ENCODE measurements at regions not wholly inside any gene's neighbourhood (a gene's known extent, or its start where the extent isn't known, plus 50 kb on each side); places are given as distances from the start of the nearest gene placed in this dataset.
A peak's percentile ranks its signal among the peaks of the same experiment; 100 is the strongest.

DNA sequence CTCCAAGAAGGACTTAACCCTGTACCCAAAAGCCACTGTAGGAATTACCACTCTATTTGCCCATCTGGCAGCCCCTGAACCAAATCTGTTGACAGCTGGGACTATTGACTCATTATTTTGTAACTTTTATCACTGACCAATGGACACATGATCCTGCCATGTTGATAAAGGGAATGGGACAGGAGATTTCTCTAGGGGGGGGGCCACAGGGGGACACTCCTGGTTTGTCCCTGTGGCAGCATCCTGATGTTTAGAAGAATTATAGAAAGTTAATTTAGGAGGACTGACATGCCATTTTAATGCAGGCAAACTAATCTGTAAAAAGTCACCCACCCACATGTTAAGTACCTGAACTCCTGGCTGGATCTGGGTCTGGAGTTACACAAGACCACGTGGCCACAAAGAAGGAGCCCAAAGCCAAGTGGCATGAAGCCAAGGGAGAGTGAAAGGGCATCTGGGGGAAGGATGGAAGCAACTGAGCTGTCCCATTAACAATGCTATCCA, 558.1 kb downstream of the ETS1 start:
- Histone ChIP-seq H3K4me3 (ENCODE audit: insufficient read depth in 1 of 2, low read depth in 1 of 2, low read length in 2 of 2) (no peak overlapping the region), H4K8ac (ENCODE audit: low read length) (no peak overlapping the region), H3K4me1 (ENCODE audit: control insufficient read depth, insufficient read depth, low read depth, low read length) (peaks cover 2% of the 10 kb centered on the region), H2BK5ac (ENCODE audit: low read depth, low read length, poor library complexity, severe bottlenecking) (no peak overlapping the region), H3K27ac (ENCODE audit: low read length, poor library complexity, severe bottlenecking) (no peak overlapping the region), H2AFZ (ENCODE audit: low read depth, low read length) (no peak overlapping the region), H2BK12ac (ENCODE audit: low read length in 2 of 2) (no peak overlapping the region), H2AK5ac (ENCODE audit: low read length, severe bottlenecking) (no peak overlapping the region), H4K91ac (ENCODE audit: low read length) (no peak overlapping the region), H3K79me1 (replicated peaks; ENCODE audit: low read length, poor library complexity, severe bottlenecking) (no peaks in the 10 kb centered on the region), H3K27me3 (ENCODE audit: control insufficient read depth in 1 of 2, insufficient read depth in 1 of 2, low read length in 2 of 2) (peaks cover 3 to 5% of the 10 kb centered on the region in 2 experiments), H3K9me3 (ENCODE audit: control insufficient read depth, low read length) (no peaks in the 10 kb centered on the region), H3K4ac (ENCODE audit: low read depth in 1 of 2, low read length in 2 of 2) (no peak overlapping the region), H3K36me3 (ENCODE audit: control insufficient read depth in 1 of 2, insufficient read depth in 2 of 2, low read depth in 1 of 2, low read length in 2 of 2) (no peaks in the 10 kb centered on the region), H2BK120ac (ENCODE audit: low read depth, low read length) (no peak overlapping the region), H3K18ac (ENCODE audit: low read depth in 1 of 2, low read length in 2 of 2) (no peak overlapping the region), H3K4me2 (ENCODE audit: low read length, poor library complexity, severe bottlenecking) (no peak overlapping the region), H3K23ac (ENCODE audit: low read length in 2 of 2) (no peak overlapping the region), H2BK15ac (ENCODE audit: low read depth, poor library complexity, severe bottlenecking) (no peak overlapping the region), H3K9ac (ENCODE audit: low read length) (no peak overlapping the region), H3K14ac (ENCODE audit: low read length in 2 of 2) (no peak overlapping the region)
- DNase-seq = no peak
- 30% methylated on average over 1 of the region's 1 CpG for WGBS

GRCh38 chr11:128026596-128026995, 560.8 kb downstream of the ETS1 start:
- H3K9me3 ChIP-seq (ENCODE audit: control insufficient read depth, low read length) = no peaks in the 10 kb centered on the region
- no peaks in the 10 kb centered on the region for H3K79me1 ChIP-seq (replicated peaks; ENCODE audit: low read length, poor library complexity, severe bottlenecking)
- no peak overlapping the region for H3K4ac ChIP-seq (ENCODE audit: low read depth in 1 of 2, low read length in 2 of 2)
- H2AFZ ChIP-seq (ENCODE audit: low read depth, low read length) = no peak overlapping the region
- H3K27ac ChIP-seq (ENCODE audit: low read length, poor library complexity, severe bottlenecking) = no peak overlapping the region
- H3K18ac ChIP-seq (ENCODE audit: low read depth in 1 of 2, low read length in 2 of 2) = no peak overlapping the region
- no peak overlapping the region for H2BK15ac ChIP-seq (ENCODE audit: low read depth, poor library complexity, severe bottlenecking)
- no peak overlapping the region for H4K8ac ChIP-seq (ENCODE audit: low read length)
- H3K4me3 ChIP-seq (ENCODE audit: insufficient read depth in 1 of 2, low read depth in 1 of 2, low read length in 2 of 2) = no peak overlapping the region
- H2BK12ac ChIP-seq (ENCODE audit: low read length in 2 of 2) = no peak overlapping the region
- H3K36me3 ChIP-seq (ENCODE audit: control insufficient read depth in 1 of 2, insufficient read depth in 2 of 2, low read depth in 1 of 2, low read length in 2 of 2) = no peaks in the 10 kb centered on the region
- no peak overlapping the region for H4K91ac ChIP-seq (ENCODE audit: low read length)
- peak; percentile 98 for DNase-seq
- H3K23ac ChIP-seq (ENCODE audit: low read length in 2 of 2) = no peak overlapping the region
- peaks cover 0 to 14% of the 10 kb centered on the region in 2 experiments for H3K27me3 ChIP-seq (ENCODE audit: control insufficient read depth in 1 of 2, insufficient read depth in 1 of 2, low read length in 2 of 2)
- no peak overlapping the region for H3K14ac ChIP-seq (ENCODE audit: low read length in 2 of 2)
- no peak overlapping the region for H3K4me2 ChIP-seq (ENCODE audit: low read length, poor library complexity, severe bottlenecking)
- 6% methylated on average over 5 of the region's 6 CpGs for WGBS
- H2AK5ac ChIP-seq (ENCODE audit: low read length, severe bottlenecking) = no peak overlapping the region
- H2BK5ac ChIP-seq (ENCODE audit: low read depth, low read length, poor library complexity, severe bottlenecking) = no peak overlapping the region
- H3K9ac ChIP-seq (ENCODE audit: low read length) = peak overlapping the region; percentile 37
- peaks cover 2% of the 10 kb centered on the region for H3K4me1 ChIP-seq (ENCODE audit: control insufficient read depth, insufficient read depth, low read depth, low read length)
- H2BK120ac ChIP-seq (ENCODE audit: low read depth, low read length) = no peak overlapping the region

DNA sequence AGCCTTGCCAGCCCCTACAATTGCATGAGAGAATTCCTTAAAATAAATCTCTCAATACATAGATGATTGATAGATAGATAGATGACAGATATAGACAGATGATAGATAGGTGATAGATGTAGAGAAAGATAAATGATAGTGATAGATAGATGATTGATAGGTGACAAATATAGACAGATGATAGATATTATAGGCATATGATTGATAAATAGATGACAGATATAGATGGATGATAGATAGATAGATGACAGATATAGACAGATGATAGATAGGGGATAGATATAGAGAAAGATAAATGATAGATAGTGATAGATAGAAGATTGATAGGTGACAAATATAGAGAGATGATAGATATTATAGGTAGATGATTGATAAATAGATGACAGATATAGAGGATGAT, 564.6 kb downstream of the ETS1 start:
- H3K9ac ChIP-seq (ENCODE audit: low read length) = no peak overlapping the region
- H3K4me1 ChIP-seq (ENCODE audit: control insufficient read depth, insufficient read depth, low read depth, low read length) = peaks cover 2% of the 10 kb centered on the region
- no peaks in the 10 kb centered on the region for H3K9me3 ChIP-seq (ENCODE audit: control insufficient read depth, low read length)
- H2BK15ac ChIP-seq (ENCODE audit: low read depth, poor library complexity, severe bottlenecking) = no peak overlapping the region
- no peak overlapping the region for H3K27ac ChIP-seq (ENCODE audit: low read length, poor library complexity, severe bottlenecking)
- no peak overlapping the region for H3K4me2 ChIP-seq (ENCODE audit: low read length, poor library complexity, severe bottlenecking)
- H3K4me3 ChIP-seq (ENCODE audit: insufficient read depth in 1 of 2, low read depth in 1 of 2, low read length in 2 of 2) = no peak overlapping the region
- H3K23ac ChIP-seq (ENCODE audit: low read length in 2 of 2) = no peak overlapping the region
- H2BK12ac ChIP-seq (ENCODE audit: low read length in 2 of 2) = no peak overlapping the region
- H3K27me3 ChIP-seq (ENCODE audit: control insufficient read depth in 1 of 2, insufficient read depth in 1 of 2, low read length in 2 of 2) = peaks cover 0 to 24% of the 10 kb centered on the region in 2 experiments
- no peaks in the 10 kb centered on the region for H3K36me3 ChIP-seq (ENCODE audit: control insufficient read depth in 1 of 2, insufficient read depth in 2 of 2, low read depth in 1 of 2, low read length in 2 of 2)
- H3K79me1 ChIP-seq (replicated peaks; ENCODE audit: low read length, poor library complexity, severe bottlenecking) = no peaks in the 10 kb centered on the region
- H2AK5ac ChIP-seq (ENCODE audit: low read length, severe bottlenecking) = no peak overlapping the region
- no peak overlapping the region for H2AFZ ChIP-seq (ENCODE audit: low read depth, low read length)
- no peak for DNase-seq
- no peak overlapping the region for H2BK5ac ChIP-seq (ENCODE audit: low read depth, low read length, poor library complexity, severe bottlenecking)
- no peak overlapping the region for H4K91ac ChIP-seq (ENCODE audit: low read length)
- H3K4ac ChIP-seq (ENCODE audit: low read depth in 1 of 2, low read length in 2 of 2) = no peak overlapping the region
- H3K14ac ChIP-seq (ENCODE audit: low read length in 2 of 2) = no peak overlapping the region
- H3K18ac ChIP-seq (ENCODE audit: low read depth in 1 of 2, low read length in 2 of 2) = no peak overlapping the region
- H4K8ac ChIP-seq (ENCODE audit: low read length) = no peak overlapping the region
- H2BK120ac ChIP-seq (ENCODE audit: low read depth, low read length) = no peak overlapping the region

DNA sequence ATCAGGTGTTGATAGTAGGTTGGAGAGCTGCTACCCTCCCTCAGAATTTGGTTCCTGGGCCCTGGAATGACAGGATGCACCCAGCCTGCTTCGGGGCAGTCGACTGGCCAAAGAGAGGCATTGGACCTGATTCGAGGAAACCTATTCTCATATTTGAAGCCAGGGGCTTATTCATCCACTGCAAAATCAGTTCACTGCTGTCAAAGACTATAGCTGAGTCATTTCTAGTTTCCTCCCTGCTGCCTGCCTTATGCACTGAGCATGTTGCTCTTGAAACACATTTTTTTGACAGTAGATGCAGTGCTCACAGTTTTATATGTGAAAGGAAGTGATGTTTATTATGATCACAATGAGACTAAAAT, 565.4 kb downstream of the ETS1 start:
- no peak overlapping the region for H2AFZ ChIP-seq (ENCODE audit: low read depth, low read length)
- H3K9me3 ChIP-seq (ENCODE audit: control insufficient read depth, low read length) = no peaks in the 10 kb centered on the region
- no peak overlapping the region for H2BK12ac ChIP-seq (ENCODE audit: low read length in 2 of 2)
- no peak overlapping the region for H2BK15ac ChIP-seq (ENCODE audit: low read depth, poor library complexity, severe bottlenecking)
- no peak overlapping the region for H3K27ac ChIP-seq (ENCODE audit: low read length, poor library complexity, severe bottlenecking)
- H3K4me3 ChIP-seq (ENCODE audit: insufficient read depth in 1 of 2, low read depth in 1 of 2, low read length in 2 of 2) = no peak overlapping the region
- peaks cover 0 to 24% of the 10 kb centered on the region in 2 experiments for H3K27me3 ChIP-seq (ENCODE audit: control insufficient read depth in 1 of 2, insufficient read depth in 1 of 2, low read length in 2 of 2)
- no peaks in the 10 kb centered on the region for H3K36me3 ChIP-seq (ENCODE audit: control insufficient read depth in 1 of 2, insufficient read depth in 2 of 2, low read depth in 1 of 2, low read length in 2 of 2)
- H3K23ac ChIP-seq (ENCODE audit: low read length in 2 of 2) = no peak overlapping the region
- no peak overlapping the region for H3K18ac ChIP-seq (ENCODE audit: low read depth in 1 of 2, low read length in 2 of 2)
- no peak overlapping the region for H2BK120ac ChIP-seq (ENCODE audit: low read depth, low read length)
- H2BK5ac ChIP-seq (ENCODE audit: low read depth, low read length, poor library complexity, severe bottlenecking) = no peak overlapping the region
- no peaks in the 10 kb centered on the region for H3K79me1 ChIP-seq (replicated peaks; ENCODE audit: low read length, poor library complexity, severe bottlenecking)
- 74% methylated on average over 3 of the region's 3 CpGs for WGBS
- no peak overlapping the region for H3K4ac ChIP-seq (ENCODE audit: low read depth in 1 of 2, low read length in 2 of 2)
- peaks cover 2% of the 10 kb centered on the region for H3K4me1 ChIP-seq (ENCODE audit: control insufficient read depth, insufficient read depth, low read depth, low read length)
- no peak overlapping the region for H4K91ac ChIP-seq (ENCODE audit: low read length)
- H4K8ac ChIP-seq (ENCODE audit: low read length) = no peak overlapping the region
- no peak overlapping the region for H3K14ac ChIP-seq (ENCODE audit: low read length in 2 of 2)
- no peak overlapping the region for H3K4me2 ChIP-seq (ENCODE audit: low read length, poor library complexity, severe bottlenecking)
- DNase-seq = peak; percentile 30
- H2AK5ac ChIP-seq (ENCODE audit: low read length, severe bottlenecking) = no peak overlapping the region
- H3K9ac ChIP-seq (ENCODE audit: low read length) = no peak overlapping the region

Data from mesenchymal stem cell (in vitro differentiated cells and primary cell).